OCI-LY7 (cell line): ENCODE measurements at regions not wholly inside any gene's neighbourhood (a gene's known extent, or its start where the extent isn't known, plus 50 kb on each side); places are given as distances from the start of the nearest gene placed in this dataset.
A peak's percentile ranks its signal among the peaks of the same experiment; 100 is the strongest.

Experiments used
- BruUV-seq: library from RNA; stranded (reverse); fragments of 400-500 nt; replicated peaks from 2 replicates; lab custom pipeline; 2021; lab: Mats Ljungman, UMichigan
- CTCF ChIA-PET: fragments of 300-600 bp; sonication (Branson Sonifier 250); formaldehyde crosslinking; loops from one replicate; lab custom pipeline; 2022; ENCODE audit warnings: antibody characterized with exemption; ENCODE audit not compliant: unreplicated experiment; lab: Charles Lee
- POLR2A ChIA-PET: fragments of 300-600 bp; sonication (Branson Sonifier 250); formaldehyde crosslinking; loops from one replicate; lab custom pipeline; 2022; ENCODE audit warnings: antibody characterized with exemption; lab: Charles Lee
- DNase-seq: peaks from one replicate; pipeline ENCODE4 v3.0.0-alpha.2; 2015; ENCODE audit warnings: low spot score
- H2AFZ ChIP-seq: fragments of 200-600 bp; sonication (generic), shearing (Covaris generic); 2 replicates; pipeline ENCODE4 v1.6.1; 2014; ENCODE audit warnings: mild to moderate bottlenecking, antibody characterized with exemption, low read length, moderate library complexity
- H3K27ac ChIP-seq: fragments of 200-600 bp; sonication (generic); 2 replicates; pipeline ENCODE4 v1.5.1; 2014; ENCODE audit warnings: mixed run types, low read depth, mild to moderate bottlenecking, moderate library complexity, low read length, inconsistent platforms; ENCODE audit not compliant: poor library complexity, severe bottlenecking
- H3K36me3 ChIP-seq: fragments of 200-600 bp; sonication (generic); 2 replicates; pipeline ENCODE4 v1.6.1; 2014; ENCODE audit warnings: mild to moderate bottlenecking, antibody characterized with exemption, low read length, moderate library complexity, mixed read lengths; ENCODE audit not compliant: insufficient read depth
- H3K4me1 ChIP-seq: fragments of 200-600 bp; sonication (generic); 2 replicates; pipeline ENCODE4 v1.5.1; 2014; ENCODE audit warnings: mild to moderate bottlenecking, low read length; ENCODE audit not compliant: insufficient read depth, poor library complexity, severe bottlenecking
- H3K4me2 ChIP-seq: fragments of 200-600 bp; sonication (generic); 2 replicates; pipeline ENCODE4 v1.6.1; 2014; ENCODE audit warnings: mild to moderate bottlenecking, low read length
- H3K4me3 ChIP-seq: fragments of 200-600 bp; sonication (generic); 2 replicates; pipeline ENCODE4 v1.5.1; 2014; ENCODE audit warnings: mild to moderate bottlenecking, low read depth, low read length; ENCODE audit not compliant: poor library complexity, severe bottlenecking
- H3K79me2 ChIP-seq: fragments of 200-600 bp; sonication (generic); 2 replicates; pipeline ENCODE4 v1.6.1; 2016; ENCODE audit warnings: low read depth, mild to moderate bottlenecking, low read length, moderate library complexity, mixed read lengths; ENCODE audit not compliant: insufficient read depth
- H3K9me2 ChIP-seq: fragments of 200-600 bp; sonication (generic); 2 replicates; pipeline ENCODE4 v1.6.1; 2016; ENCODE audit warnings: mild to moderate bottlenecking, low read length, mixed read lengths; ENCODE audit not compliant: insufficient read depth
- H3K9me3 ChIP-seq: fragments of 200-600 bp; sonication (generic); 2 replicates; pipeline ENCODE4 v1.6.1; 2014; ENCODE audit warnings: mild to moderate bottlenecking, mixed run types, low read length, mixed read lengths
- H4K20me1 ChIP-seq: fragments of 200-600 bp; sonication (generic); 2 replicates; pipeline ENCODE4 v1.6.1; 2014; ENCODE audit warnings: mild to moderate bottlenecking, antibody characterized with exemption, low read length, moderate library complexity, mixed read lengths; ENCODE audit not compliant: insufficient read depth
- EZH2phosphoT487 ChIP-seq: fragments of 200-600 bp; sonication (generic); IDR thresholded peaks from 2 replicates; pipeline ENCODE4 v1.6.1; 2018; ENCODE audit warnings: low read depth, borderline replicate concordance, mild to moderate bottlenecking, mixed run types, antibody characterized with exemption, low read length, moderate library complexity, mixed read lengths
- intact Hi-C: fragments of 100-400 bp; cut with micrococcal nuclease; formaldehyde crosslinking; loops from one replicate; pipeline ENCODE4 v1.10.0; 2022; ENCODE audit not compliant: unreplicated experiment
- TF ChIP-seq, protein P1 (sequence below): fragments of 200-600 bp; sonication (generic); conservative IDR thresholded peaks from 2 replicates; pipeline ENCODE4 v1.5.1; 2014; ENCODE audit warnings: mild to moderate bottlenecking, antibody characterized with exemption, low read length, moderate library complexity, mixed read lengths

DNA sequence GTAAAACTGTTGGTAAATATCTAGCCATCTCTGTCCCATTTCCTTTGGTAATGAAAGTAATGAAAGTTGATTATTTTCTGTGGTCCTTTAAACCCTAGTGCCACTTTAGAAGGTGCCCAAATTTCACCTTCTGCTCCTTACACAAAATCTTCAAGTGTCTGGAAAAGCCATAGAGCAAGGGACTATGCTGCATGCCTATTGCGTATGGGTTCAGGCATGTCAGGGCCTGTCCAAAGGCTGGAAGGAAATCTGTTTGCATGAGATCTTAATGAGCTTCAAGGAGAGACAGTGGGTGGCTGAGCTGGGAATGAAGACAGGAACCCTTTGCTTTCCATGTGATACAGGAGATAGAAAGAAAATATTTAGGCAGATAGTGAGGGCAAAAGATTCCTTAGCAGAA lies 66.6 kb upstream of the CCN6 start:
- no peaks in the 10 kb centered on the region for H3K36me3 ChIP-seq
- H3K79me2 ChIP-seq = no peaks in the 10 kb centered on the region
- peaks cover 17% of the 10 kb centered on the region for H3K4me1 ChIP-seq
- intact Hi-C loops = no loop called here
- H4K20me1 ChIP-seq = no peaks in the 10 kb centered on the region
- ChIA-PET CTCF (no interaction called here), POLR2A (interaction anchor here (0.9 kb wide), 1 partner anchor 62 kb away, joined by 3 read pairs; no protein-coding TSS in a partner anchor)
- no peak overlapping the region for H3K4me2 ChIP-seq
- no peak overlapping the region for H3K27ac ChIP-seq
- no TSS peak for BruUV-seq
- no peak overlapping the region for H3K4me3 ChIP-seq
- no peaks in the 10 kb centered on the region for H3K9me3 ChIP-seq
- TF ChIP-seq, protein P1, sequence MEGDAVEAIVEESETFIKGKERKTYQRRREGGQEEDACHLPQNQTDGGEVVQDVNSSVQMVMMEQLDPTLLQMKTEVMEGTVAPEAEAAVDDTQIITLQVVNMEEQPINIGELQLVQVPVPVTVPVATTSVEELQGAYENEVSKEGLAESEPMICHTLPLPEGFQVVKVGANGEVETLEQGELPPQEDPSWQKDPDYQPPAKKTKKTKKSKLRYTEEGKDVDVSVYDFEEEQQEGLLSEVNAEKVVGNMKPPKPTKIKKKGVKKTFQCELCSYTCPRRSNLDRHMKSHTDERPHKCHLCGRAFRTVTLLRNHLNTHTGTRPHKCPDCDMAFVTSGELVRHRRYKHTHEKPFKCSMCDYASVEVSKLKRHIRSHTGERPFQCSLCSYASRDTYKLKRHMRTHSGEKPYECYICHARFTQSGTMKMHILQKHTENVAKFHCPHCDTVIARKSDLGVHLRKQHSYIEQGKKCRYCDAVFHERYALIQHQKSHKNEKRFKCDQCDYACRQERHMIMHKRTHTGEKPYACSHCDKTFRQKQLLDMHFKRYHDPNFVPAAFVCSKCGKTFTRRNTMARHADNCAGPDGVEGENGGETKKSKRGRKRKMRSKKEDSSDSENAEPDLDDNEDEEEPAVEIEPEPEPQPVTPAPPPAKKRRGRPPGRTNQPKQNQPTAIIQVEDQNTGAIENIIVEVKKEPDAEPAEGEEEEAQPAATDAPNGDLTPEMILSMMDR = no peak
- no peak for TF ChIP-seq EZH2phosphoT487
- H2AFZ ChIP-seq = no peak overlapping the region
- DNase-seq = no peak
- no peaks in the 10 kb centered on the region for H3K9me2 ChIP-seq

DNA sequence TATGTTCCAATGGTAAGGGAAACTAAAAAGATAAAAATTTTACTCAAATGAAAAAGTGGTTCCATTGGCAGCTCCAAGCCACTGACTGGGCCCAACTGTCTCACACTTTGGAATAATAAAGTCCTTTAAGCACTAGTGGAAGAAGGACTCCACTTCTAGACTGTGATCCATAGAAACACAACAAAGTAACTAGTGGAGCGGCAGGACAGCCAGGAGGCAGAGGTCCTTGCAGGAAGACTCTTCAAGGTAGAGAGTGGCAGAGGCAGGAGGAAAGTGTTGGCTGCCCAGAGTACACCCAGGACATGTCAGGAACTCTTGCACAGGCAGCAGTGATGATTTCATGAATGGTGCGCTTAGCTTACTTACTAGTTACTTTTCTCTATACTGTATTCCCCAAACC lies 65.0 kb upstream of the CCN6 start:
- BruUV-seq = no TSS peak
- DNase-seq = no peak
- Histone ChIP-seq H3K9me3 (no peaks in the 10 kb centered on the region), H3K36me3 (no peaks in the 10 kb centered on the region), H4K20me1 (no peaks in the 10 kb centered on the region), H2AFZ (peak overlapping the region; percentile 55; the same call in 1 of the 2 replicates), H3K4me2 (no peak overlapping the region), H3K4me3 (no peak overlapping the region), H3K27ac (no peak overlapping the region), H3K9me2 (no peaks in the 10 kb centered on the region), H3K79me2 (no peaks in the 10 kb centered on the region), H3K4me1 (peaks cover 17% of the 10 kb centered on the region)
- ChIA-PET POLR2A (no interaction called here), CTCF (no interaction called here)
- TF ChIP-seq, protein P1 = no peak
- no peak for TF ChIP-seq EZH2phosphoT487
- intact Hi-C loops = no loop called here

DNA sequence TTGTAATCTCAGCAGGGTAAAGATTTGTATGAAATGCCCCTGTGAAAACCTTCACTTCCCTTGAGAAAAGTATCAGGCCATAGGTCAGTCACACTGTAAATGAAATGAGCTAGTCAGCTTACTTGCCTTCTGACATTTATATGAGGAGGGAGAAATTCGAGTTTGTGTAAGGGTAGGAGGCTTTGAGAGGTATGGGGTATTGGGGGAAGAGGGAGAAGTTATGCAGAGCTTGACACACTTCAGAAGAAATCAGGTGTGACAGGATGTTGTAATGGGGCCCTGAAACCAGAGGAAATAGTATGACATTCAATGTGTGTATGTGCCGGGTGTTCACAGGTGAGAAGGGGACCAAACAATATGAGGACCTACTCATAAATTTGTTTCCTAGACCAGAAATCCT lies 64.2 kb upstream of the CCN6 start:
- Histone ChIP-seq H3K4me3 (no peak overlapping the region), H3K9me3 (no peaks in the 10 kb centered on the region), H3K79me2 (no peaks in the 10 kb centered on the region), H4K20me1 (no peaks in the 10 kb centered on the region), H3K27ac (no peak overlapping the region), H3K4me2 (peak overlapping the region; percentile 51), H3K4me1 (peaks cover 17% of the 10 kb centered on the region), H3K9me2 (no peaks in the 10 kb centered on the region), H3K36me3 (no peaks in the 10 kb centered on the region), H2AFZ (peak overlapping the region; percentile 55; the same call in 1 of the 2 replicates)
- BruUV-seq = no TSS peak
- peak; percentile 65 for DNase-seq
- intact Hi-C loops = no loop called here
- POLR2A ChIA-PET = interaction anchor here (0.5 to 1.3 kb wide), 7 partner anchors 32 to 730 kb away, joined by 3 to 4 read pairs (median 3); a partner anchor contains a TSS
- CTCF ChIA-PET = no interaction called here
- TF ChIP-seq, protein P1 = no peak
- no peak for TF ChIP-seq EZH2phosphoT487
